ENCODE measurements at regions not wholly inside any gene's neighbourhood (a gene's known extent, or its start where the extent isn't known, plus 50 kb on each side); places are given as distances from the start of the nearest gene placed in this dataset.

DNA sequence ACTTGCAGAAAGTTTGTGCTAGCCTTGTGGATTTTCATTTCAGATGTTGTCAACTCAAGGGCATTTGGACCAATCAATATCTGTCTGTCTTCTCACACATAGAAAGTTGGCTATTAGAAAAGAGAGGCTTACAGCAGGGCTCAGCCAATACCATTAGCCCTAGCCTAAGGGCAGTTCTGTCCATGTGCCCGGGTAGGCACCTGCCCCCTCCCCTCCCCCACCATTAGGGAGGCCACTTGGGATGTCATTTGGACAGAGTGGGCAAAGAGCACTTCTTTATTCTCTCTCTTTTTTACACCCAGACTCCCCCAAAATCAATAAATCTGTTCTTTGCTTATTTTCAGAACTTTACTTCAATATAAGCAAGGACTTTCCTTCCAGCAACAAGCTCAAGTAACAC, 188.5 kb upstream of the MKI67 start:
- TF ChIP-seq, protein P1, sequence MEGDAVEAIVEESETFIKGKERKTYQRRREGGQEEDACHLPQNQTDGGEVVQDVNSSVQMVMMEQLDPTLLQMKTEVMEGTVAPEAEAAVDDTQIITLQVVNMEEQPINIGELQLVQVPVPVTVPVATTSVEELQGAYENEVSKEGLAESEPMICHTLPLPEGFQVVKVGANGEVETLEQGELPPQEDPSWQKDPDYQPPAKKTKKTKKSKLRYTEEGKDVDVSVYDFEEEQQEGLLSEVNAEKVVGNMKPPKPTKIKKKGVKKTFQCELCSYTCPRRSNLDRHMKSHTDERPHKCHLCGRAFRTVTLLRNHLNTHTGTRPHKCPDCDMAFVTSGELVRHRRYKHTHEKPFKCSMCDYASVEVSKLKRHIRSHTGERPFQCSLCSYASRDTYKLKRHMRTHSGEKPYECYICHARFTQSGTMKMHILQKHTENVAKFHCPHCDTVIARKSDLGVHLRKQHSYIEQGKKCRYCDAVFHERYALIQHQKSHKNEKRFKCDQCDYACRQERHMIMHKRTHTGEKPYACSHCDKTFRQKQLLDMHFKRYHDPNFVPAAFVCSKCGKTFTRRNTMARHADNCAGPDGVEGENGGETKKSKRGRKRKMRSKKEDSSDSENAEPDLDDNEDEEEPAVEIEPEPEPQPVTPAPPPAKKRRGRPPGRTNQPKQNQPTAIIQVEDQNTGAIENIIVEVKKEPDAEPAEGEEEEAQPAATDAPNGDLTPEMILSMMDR (IDR thresholded peaks at IDR 0.05; ENCODE audit: low read depth, low read length) = no peak
- TF ChIP-seq EZH2phosphoT487 (IDR thresholded peaks at IDR 0.05; ENCODE audit: low read depth) = no peak

All from OCI-LY3 (cell line).